ENCODE measurements at regions not wholly inside any gene's neighbourhood (a gene's known extent, or its start where the extent isn't known, plus 50 kb on each side); places are given as distances from the start of the nearest gene placed in this dataset.
A peak's percentile ranks its signal among the peaks of the same experiment; 100 is the strongest.

GRCh38 chr7:26500749-26501352, 209.2 kb downstream of the SNX10 start:
- Histone ChIP-seq H3K4me2 (replicated peaks; ENCODE audit: low read depth, low read length, poor library complexity, severe bottlenecking) (no peak overlapping the region), H3K27ac (ENCODE audit: low read length in 2 of 2) (no peak overlapping the region), H3K4me3 (ENCODE audit: control extremely low read depth in 1 of 5, extremely low read depth in 1 of 5, insufficient read depth in 1 of 5, low read depth in 2 of 5, low read length in 4 of 5) (no peak overlapping the region), H3K4me1 (ENCODE audit: control insufficient read depth in 2 of 2, insufficient read depth in 2 of 2, low read length in 2 of 2) (no peaks in the 10 kb centered on the region), H3K9ac (ENCODE audit: low read length) (no peak overlapping the region), H3K9me3 (ENCODE audit: control extremely low read depth in 1 of 3, control insufficient read depth in 2 of 3, insufficient read depth in 1 of 3, low read length in 2 of 3) (no peaks in the 10 kb centered on the region), H3K79me2 (ENCODE audit: control insufficient read depth, insufficient read depth, low read length) (no peaks in the 10 kb centered on the region), H3K36me3 (replicated peaks in 1 of 2; ENCODE audit: control extremely low read depth in 1 of 2, control insufficient read depth in 1 of 2, extremely low read depth in 1 of 2, insufficient read depth in 2 of 2, low read length in 1 of 2) (no peaks in the 10 kb centered on the region), H4K20me1 (ENCODE audit: control insufficient read depth, insufficient read depth, low read length, poor library complexity, severe bottlenecking) (no peaks in the 10 kb centered on the region), H2AFZ (ENCODE audit: insufficient read depth, low read depth, low read length, poor library complexity, severe bottlenecking) (no peak overlapping the region), H3K27me3 (replicated peaks in 1 of 4; ENCODE audit: control extremely low read depth in 1 of 4, control insufficient read depth in 3 of 4, insufficient read depth in 4 of 4, low read length in 3 of 4) (peaks cover 0 to 6% (median 3%) of the 10 kb centered on the region in 4 experiments)
- WGBS (ENCODE audit: insufficient coverage): 83% methylated on average over 2 of the region's 6 CpGs
- ChIA-PET POLR2A (no interaction called here), CTCF (interaction anchor here (0.6 to 6.1 kb wide), 27 partner anchors 8 to 702 kb away, joined by 3 to 70 read pairs (median 4); no protein-coding TSS in a partner anchor)
- intact Hi-C loops (cut with micrococcal nuclease): loop anchor here (1.0 to 5.0 kb wide), 7 partner anchors 103 to 609 kb away; no protein-coding TSS in a partner anchor
- Mint-ChIP-seq H3K9me3 (ENCODE audit: insufficient read depth) (no peaks in the 10 kb centered on the region), H3K4me3 (no peak overlapping the region), H3K27me3 (peaks cover 33% of the 10 kb centered on the region), H3K4me1 (no peaks in the 10 kb centered on the region), H3K27ac (no peak overlapping the region)
- ATAC-seq (ENCODE audit: low read depth) (peak; percentile 70), DNase-seq (peak; percentile 70)
- TF ChIP-seq EZH2 (IDR thresholded peaks at IDR 0.05; ENCODE audit: borderline replicate concordance, insufficient read depth, low read depth, low read length, poor library complexity, severe bottlenecking) (no peak), CTCF (IDR thresholded peaks at IDR 0.05) (peak; percentile 73)

GRCh38 chr7:26504411-26505120, 212.9 kb downstream of the SNX10 start:
- H3K4me3 ChIP-seq (ENCODE audit: control extremely low read depth in 1 of 5, extremely low read depth in 1 of 5, insufficient read depth in 1 of 5, low read depth in 2 of 5, low read length in 4 of 5): no peak overlapping the region
- Mint-ChIP-seq H3K9me3 (ENCODE audit: insufficient read depth) (no peaks in the 10 kb centered on the region), H3K27me3 (peaks cover 53% of the 10 kb centered on the region), H3K27ac (no peak overlapping the region), H3K4me1 (no peaks in the 10 kb centered on the region), H3K4me3 (no peak overlapping the region)
- no peaks in the 10 kb centered on the region for H3K9me3 ChIP-seq (ENCODE audit: control extremely low read depth in 1 of 3, control insufficient read depth in 2 of 3, insufficient read depth in 1 of 3, low read length in 2 of 3)
- no peak overlapping the region for H3K9ac ChIP-seq (ENCODE audit: low read length)
- no peaks in the 10 kb centered on the region for H3K79me2 ChIP-seq (ENCODE audit: control insufficient read depth, insufficient read depth, low read length)
- H3K27ac ChIP-seq (ENCODE audit: low read length in 2 of 2): no peak overlapping the region
- no peak overlapping the region for H3K4me2 ChIP-seq (replicated peaks; ENCODE audit: low read depth, low read length, poor library complexity, severe bottlenecking)
- intact Hi-C loops (cut with micrococcal nuclease): loop anchor here (5.0 kb wide), 2 partner anchors 427 to 612 kb away; no protein-coding TSS in a partner anchor
- CTCF ChIA-PET: interaction anchor here (0.5 to 6.1 kb wide), 5 partner anchors 126 to 216 kb away, joined by 3 to 70 read pairs (median 4); no protein-coding TSS in a partner anchor
- H3K27me3 ChIP-seq (replicated peaks in 1 of 4; ENCODE audit: control extremely low read depth in 1 of 4, control insufficient read depth in 3 of 4, insufficient read depth in 4 of 4, low read length in 3 of 4): peaks cover 0 to 6% (median 3%) of the 10 kb centered on the region in 4 experiments
- no peak overlapping the region for H2AFZ ChIP-seq (ENCODE audit: insufficient read depth, low read depth, low read length, poor library complexity, severe bottlenecking)
- H3K4me1 ChIP-seq (ENCODE audit: control insufficient read depth in 2 of 2, insufficient read depth in 2 of 2, low read length in 2 of 2): no peaks in the 10 kb centered on the region
- no peak for ATAC-seq (ENCODE audit: low read depth)
- no peak for DNase-seq
- TF ChIP-seq EZH2 (IDR thresholded peaks at IDR 0.05; ENCODE audit: borderline replicate concordance, insufficient read depth, low read depth, low read length, poor library complexity, severe bottlenecking) (no peak), CTCF (IDR thresholded peaks at IDR 0.05) (no peak)
- no peaks in the 10 kb centered on the region for H4K20me1 ChIP-seq (ENCODE audit: control insufficient read depth, insufficient read depth, low read length, poor library complexity, severe bottlenecking)
- H3K36me3 ChIP-seq (replicated peaks in 1 of 2; ENCODE audit: control extremely low read depth in 1 of 2, control insufficient read depth in 1 of 2, extremely low read depth in 1 of 2, insufficient read depth in 2 of 2, low read length in 1 of 2): no peaks in the 10 kb centered on the region
- POLR2A ChIA-PET: no interaction called here
- 77% methylated on average over 4 of the region's 6 CpGs for WGBS (ENCODE audit: insufficient coverage)

Measured in B cell (primary cell).